ENCODE measurements at regions not wholly inside any gene's neighbourhood (a gene's known extent, or its start where the extent isn't known, plus 50 kb on each side); places are given as distances from the start of the nearest gene placed in this dataset.

DNA sequence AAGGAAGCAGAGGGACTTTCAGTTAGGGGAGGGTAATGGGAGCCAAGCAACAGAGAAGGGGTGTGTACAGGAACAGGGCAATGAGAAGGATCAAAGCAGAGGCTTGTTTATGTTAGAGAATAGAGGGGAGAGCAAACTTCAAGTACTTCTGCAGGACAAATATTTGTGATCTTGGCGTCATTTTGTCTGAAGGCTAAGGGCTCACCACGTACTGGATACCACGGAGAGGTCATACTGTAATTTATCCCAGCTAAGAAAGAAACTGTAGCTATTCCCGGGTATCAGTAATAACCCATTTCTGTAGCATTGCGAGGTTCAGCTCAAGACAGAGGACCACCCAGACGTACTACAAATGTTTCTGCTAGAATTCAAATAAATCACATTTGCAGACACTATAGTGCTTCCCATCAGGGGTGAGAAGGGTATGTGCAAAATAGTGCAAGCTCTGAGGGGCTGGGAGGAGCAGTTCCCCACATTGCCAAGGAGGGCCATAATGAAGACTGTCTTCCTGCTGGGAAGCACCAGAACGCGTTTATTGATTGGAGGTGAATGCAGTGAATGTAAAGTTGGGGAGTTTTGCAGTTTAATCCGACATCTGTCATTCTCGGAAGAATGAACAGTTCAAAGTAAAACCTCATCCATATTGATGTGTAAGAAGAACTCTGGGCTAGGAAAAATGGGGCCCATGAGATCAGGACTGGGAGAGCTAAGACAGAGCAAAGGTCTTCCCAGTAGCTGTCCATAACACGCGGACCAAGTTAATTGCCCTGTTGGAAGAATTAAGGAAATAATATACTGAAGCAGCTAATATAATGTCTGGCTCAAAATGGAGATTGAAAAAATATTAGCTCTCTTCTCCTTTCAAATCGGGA lies 136.9 kb downstream of the RWDD3 start (continued):
- TF ChIP-seq ZSCAN29 (IDR thresholded peaks at IDR 0.05) (no peak), ZNF668 (CRISPR knock-in tag; IDR thresholded peaks at IDR 0.05) (no peak), HDAC8 (tag; IDR thresholded peaks at IDR 0.05) (no peak), NFIC (IDR thresholded peaks at IDR 0.05) (no peak), MED1 (CRISPR knock-in tag; IDR thresholded peaks at IDR 0.05; ENCODE audit: borderline replicate concordance) (no peak), NR2C1 (IDR thresholded peaks at IDR 0.05) (no peak), NR2C1 (tag; IDR thresholded peaks at IDR 0.05) (no peak), PTRF (tag; IDR thresholded peaks at IDR 0.05) (no peak), SMARCE1 (IDR thresholded peaks at IDR 0.05) (no peak), MBD2 (IDR thresholded peaks at IDR 0.05; ENCODE audit: borderline replicate concordance, low read depth) (no peak), ZNF140 (CRISPR knock-in tag; IDR thresholded peaks at IDR 0.05) (no peak), PTTG1 (tag; IDR thresholded peaks at IDR 0.05; ENCODE audit: low read depth) (no peak), ZNF644 (tag; IDR thresholded peaks at IDR 0.05; ENCODE audit: low read depth) (no peak)
- TF ChIP-seq, protein P1, sequence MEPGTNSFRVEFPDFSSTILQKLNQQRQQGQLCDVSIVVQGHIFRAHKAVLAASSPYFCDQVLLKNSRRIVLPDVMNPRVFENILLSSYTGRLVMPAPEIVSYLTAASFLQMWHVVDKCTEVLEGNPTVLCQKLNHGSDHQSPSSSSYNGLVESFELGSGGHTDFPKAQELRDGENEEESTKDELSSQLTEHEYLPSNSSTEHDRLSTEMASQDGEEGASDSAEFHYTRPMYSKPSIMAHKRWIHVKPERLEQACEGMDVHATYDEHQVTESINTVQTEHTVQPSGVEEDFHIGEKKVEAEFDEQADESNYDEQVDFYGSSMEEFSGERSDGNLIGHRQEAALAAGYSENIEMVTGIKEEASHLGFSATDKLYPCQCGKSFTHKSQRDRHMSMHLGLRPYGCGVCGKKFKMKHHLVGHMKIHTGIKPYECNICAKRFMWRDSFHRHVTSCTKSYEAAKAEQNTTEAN (CRISPR knock-in tag; IDR thresholded peaks at IDR 0.05), result no peak
